H9 (cell line): ENCODE measurements at regions not wholly inside any gene's neighbourhood (a gene's known extent, or its start where the extent isn't known, plus 50 kb on each side); places are given as distances from the start of the nearest gene placed in this dataset.
A peak's percentile ranks its signal among the peaks of the same experiment; 100 is the strongest.

Source experiments
- DNase-seq: peaks from one replicate; pipeline ENCODE4 v3.0.0-alpha.2; 2017
- H2AFZ ChIP-seq: one replicate; pipeline ENCODE4 v1.6.1; 2013; ENCODE audit warnings: mild to moderate bottlenecking, low read length, control low read depth, moderate library complexity
- H2AK5ac ChIP-seq: 2 replicates; pipeline ENCODE4 v1.6.1; 2013; ENCODE audit warnings: low read length, control low read depth, mixed read lengths; ENCODE audit not compliant: insufficient read length
- H2BK120ac ChIP-seq: one replicate; pipeline ENCODE4 v1.6.1; 2013; ENCODE audit warnings: low read depth, mild to moderate bottlenecking, low read length, control low read depth, inconsistent platforms; ENCODE audit not compliant: poor library complexity, severe bottlenecking
- H2BK12ac ChIP-seq: 2 replicates; pipeline ENCODE4 v1.6.1; 2013; ENCODE audit warnings: low read length, control low read depth, mixed read lengths, low read depth; ENCODE audit not compliant: insufficient read length
- H2BK15ac ChIP-seq: 2 replicates; pipeline ENCODE4 v1.6.1; 2013; ENCODE audit warnings: low read depth, low read length, control low read depth
- H2BK20ac ChIP-seq: one replicate; pipeline ENCODE4 v1.6.1; 2013; ENCODE audit warnings: low read depth, mild to moderate bottlenecking, low read length, control low read depth, inconsistent platforms; ENCODE audit not compliant: poor library complexity, severe bottlenecking
- H2BK5ac ChIP-seq: 2 replicates; pipeline ENCODE4 v1.6.1; 2013; ENCODE audit warnings: low read length, control low read depth, mixed read lengths; ENCODE audit not compliant: insufficient read length
- H3K14ac ChIP-seq: 2 replicates; pipeline ENCODE4 v1.6.1; 2013; ENCODE audit warnings: low read length, control low read depth; ENCODE audit not compliant: insufficient read depth
- H3K18ac ChIP-seq: 2 replicates; pipeline ENCODE4 v1.6.1; 2013; ENCODE audit warnings: low read depth, mild to moderate bottlenecking, mixed read lengths, low read length, control low read depth; ENCODE audit not compliant: insufficient read length
- H3K23ac ChIP-seq: 2 replicates; pipeline ENCODE4 v1.6.1; 2013; ENCODE audit warnings: low read length, control low read depth, mixed read lengths, low read depth; ENCODE audit not compliant: insufficient read length
- H3K23me2 ChIP-seq: 2 replicates; pipeline ENCODE4 v1.6.1; 2013; ENCODE audit warnings: low read depth, mild to moderate bottlenecking, mixed read lengths, low read length, control low read depth; ENCODE audit not compliant: insufficient read length, poor library complexity, severe bottlenecking
- H3K27ac ChIP-seq: 2 replicates; pipeline ENCODE4 v1.5.1; 2013; ENCODE audit warnings: low read length, control low read depth, mixed read lengths, low read depth; ENCODE audit not compliant: insufficient read length
- H3K27me3 ChIP-seq: 2 replicates; pipeline ENCODE4 v1.6.1; 2013; ENCODE audit warnings: low read length, control low read depth, inconsistent platforms; ENCODE audit not compliant: insufficient read depth
- H3K4ac ChIP-seq: 2 replicates; pipeline ENCODE4 v1.6.1; 2013; ENCODE audit warnings: low read depth, mild to moderate bottlenecking, control low read depth, inconsistent platforms, low read length, moderate library complexity
- H3K4me1 ChIP-seq: 2 replicates; pipeline ENCODE4 v1.6.1; 2013; ENCODE audit warnings: low read length, control low read depth, inconsistent platforms; ENCODE audit not compliant: insufficient read depth
- H3K4me2 ChIP-seq: 2 replicates; pipeline ENCODE4 v1.6.1; 2013; ENCODE audit warnings: low read length, control low read depth, mixed read lengths; ENCODE audit not compliant: insufficient read length, insufficient read depth
- H3K56ac ChIP-seq: 2 replicates; pipeline ENCODE4 v1.6.1; 2013; ENCODE audit warnings: low read depth, mild to moderate bottlenecking, mixed read lengths, low read length, control low read depth; ENCODE audit not compliant: insufficient read length
- H3K79me1 ChIP-seq: 2 replicates; pipeline ENCODE4 v1.6.1; 2013; ENCODE audit warnings: low read depth, mild to moderate bottlenecking, moderate library complexity, low read length, control low read depth, inconsistent platforms; ENCODE audit not compliant: insufficient read depth, poor library complexity, severe bottlenecking
- H3K79me2 ChIP-seq: 2 replicates; pipeline ENCODE4 v1.6.1; 2013; ENCODE audit warnings: low read length, control low read depth, inconsistent platforms; ENCODE audit not compliant: insufficient read depth
- H3K9ac ChIP-seq: 2 replicates; pipeline ENCODE4 v1.6.1; 2013; ENCODE audit warnings: low read length, control low read depth, mixed read lengths; ENCODE audit not compliant: insufficient read length; ENCODE audit errors: extremely low read depth
- H3K9me3 ChIP-seq: one replicate; pipeline ENCODE4 v1.6.1; 2013; ENCODE audit warnings: low read depth, low read length, inconsistent platforms; ENCODE audit not compliant: control insufficient read depth
- H3T11ph ChIP-seq: one replicate; pipeline ENCODE4 v1.6.1; 2013; ENCODE audit warnings: mild to moderate bottlenecking, low read length, control low read depth, inconsistent platforms
- H4K20me1 ChIP-seq: one replicate; pipeline ENCODE4 v1.6.1; 2013; ENCODE audit not compliant: control insufficient read depth, insufficient read length, insufficient read depth
- H4K5ac ChIP-seq: 2 replicates; pipeline ENCODE4 v1.6.1; 2013; ENCODE audit warnings: low read depth, mild to moderate bottlenecking, mixed read lengths, low read length, control low read depth; ENCODE audit not compliant: insufficient read length
- H4K8ac ChIP-seq: replicated peaks from 2 replicates; pipeline ENCODE4 v1.6.1; 2013; ENCODE audit warnings: low read length, control low read depth, mixed read lengths, low read depth; ENCODE audit not compliant: insufficient read length
- H4K91ac ChIP-seq: 2 replicates; pipeline ENCODE4 v1.6.1; 2013; ENCODE audit warnings: low read depth, mild to moderate bottlenecking, moderate library complexity, mixed read lengths, low read length, control low read depth; ENCODE audit not compliant: insufficient read length
- H3K27ac Mint-ChIP-seq, 3 experiments: 2 replicates in 2 of 3; 3 replicates in 1 of 3; pipeline ENCODE4 v1.8.0; 2020 to 2021; ENCODE audit warnings: mixed read lengths in 3 of 3, mild to moderate bottlenecking in 1 of 3, moderate library complexity in 1 of 3
- H3K27me3 Mint-ChIP-seq: 2 replicates; pipeline ENCODE4 v1.8.0; 2021; ENCODE audit warnings: low read depth, mild to moderate bottlenecking, moderate library complexity, mixed read lengths
- H3K36me3 Mint-ChIP-seq, 3 experiments: 2 replicates in 2 of 3; 3 replicates in 1 of 3; pipeline ENCODE4 v1.8.0; 2020 to 2021; ENCODE audit warnings: low read depth in 3 of 3, mixed read lengths in 3 of 3; ENCODE audit not compliant: insufficient read depth in 1 of 3
- H3K4me1 Mint-ChIP-seq, 2 experiments: 2 replicates each; pipeline ENCODE4 v1.8.0; 2020; ENCODE audit warnings: mixed read lengths in 2 of 2
- H3K4me3 Mint-ChIP-seq, 2 experiments: 2 replicates in 1 of 2; 3 replicates in 1 of 2; pipeline ENCODE4 v1.8.0; 2020 to 2021; ENCODE audit warnings: mild to moderate bottlenecking in 2 of 2, mixed read lengths in 2 of 2, moderate library complexity in 1 of 2
- H3K9me3 Mint-ChIP-seq, 2 experiments: 2 replicates in 1 of 2; 3 replicates in 1 of 2; pipeline ENCODE4 v1.8.0; 2020; ENCODE audit warnings: mild to moderate bottlenecking in 2 of 2, mixed read lengths in 2 of 2, moderate library complexity in 1 of 2
- CTCF ChIP-seq: fragments of 200-600 bp; sonication (generic); conservative IDR thresholded peaks from 3 replicates; pipeline ENCODE4 v1.8.0; 2021; ENCODE audit warnings: antibody characterized with exemption, mild to moderate bottlenecking
- WGBS: extraction: QIAGEN DNeasy Blood & Tissue Kit; methylation state at CpG from one replicate; pipeline ENCODE4 v1.1.7; 2013; ENCODE audit warnings: missing lambda C conversion rate, low lambda C conversion rate, mixed read lengths; ENCODE audit not compliant: insufficient read length; ENCODE audit errors: extremely low coverage; 5-methylcytosine and 5-hydroxymethylcytosine counted together

GRCh38 chr13:61107989-61108388 lies 307.7 kb downstream of the PCDH20 start:
- no peaks in the 10 kb centered on the region for H3K23me2 ChIP-seq
- H3K4me1 Mint-ChIP-seq = no peaks in the 10 kb centered on the region
- no peak overlapping the region for H3K9ac ChIP-seq
- no peak overlapping the region for H4K5ac ChIP-seq
- no peaks in the 10 kb centered on the region for H3K27me3 Mint-ChIP-seq
- no peaks in the 10 kb centered on the region for H3K36me3 Mint-ChIP-seq
- H3K9me3 ChIP-seq = no peaks in the 10 kb centered on the region
- no peaks in the 10 kb centered on the region for H3K9me3 Mint-ChIP-seq
- no CpG with 5 or more reads among the region's 2 CpGs for WGBS
- no peak overlapping the region for H3K27ac ChIP-seq
- no peak overlapping the region for H3K14ac ChIP-seq
- H4K91ac ChIP-seq = no peak overlapping the region
- H3T11ph ChIP-seq = no peak overlapping the region
- no peak overlapping the region for H3K23ac ChIP-seq
- H3K56ac ChIP-seq = no peak overlapping the region
- DNase-seq = no peak
- no peak overlapping the region for H3K4ac ChIP-seq
- no peak overlapping the region for H2BK20ac ChIP-seq
- no peak overlapping the region for H2BK12ac ChIP-seq
- H2BK15ac ChIP-seq = no peak overlapping the region
- H2BK120ac ChIP-seq = no peak overlapping the region
- 0 out of 7 replicates have a peak overlapping the region, but pooled peaks of 1 of the 3 experiments have one; percentile 2 for H3K27ac Mint-ChIP-seq
- H3K79me2 ChIP-seq = no peaks in the 10 kb centered on the region
- no peaks in the 10 kb centered on the region for H3K4me1 ChIP-seq
- H3K27me3 ChIP-seq = no peaks in the 10 kb centered on the region
- no peak overlapping the region for H2BK5ac ChIP-seq
- no peak overlapping the region for H3K18ac ChIP-seq
- no peaks in the 10 kb centered on the region for H4K20me1 ChIP-seq
- H2AFZ ChIP-seq = no peak overlapping the region
- H4K8ac ChIP-seq = no peak overlapping the region
- no peak overlapping the region for H3K4me2 ChIP-seq
- no peak overlapping the region for H2AK5ac ChIP-seq
- TF ChIP-seq CTCF = no peak
- H3K79me1 ChIP-seq = no peaks in the 10 kb centered on the region
- no peak overlapping the region for H3K4me3 Mint-ChIP-seq
